Astrocyte of the cerebellum (primary cell): ENCODE measurements at regions not wholly inside any gene's neighbourhood (a gene's known extent, or its start where the extent isn't known, plus 50 kb on each side); places are given as distances from the start of the nearest gene placed in this dataset.

Experiments
- DNase-seq: peaks from one replicate; pipeline ENCODE4 v3.0.0-alpha.2; 2011; ENCODE audit warnings: low read depth
- H3K4me3 ChIP-seq: 2 replicates; pipeline ENCODE4 v1.5.1; 2011; ENCODE audit warnings: mild to moderate bottlenecking, low read depth, low read length, moderate library complexity
- in situ Hi-C: cut with HindIII; loops from 2 replicates; pipeline ENCODE4 v1.10.0; 2017; ENCODE audit warnings: low sequenced_read_pairs
- TF ChIP-seq, protein P1 (sequence below): IDR thresholded peaks from 2 replicates; pipeline ENCODE4 v1.5.1; 2012; ENCODE audit warnings: low read length, low read depth, moderate library complexity, mild to moderate bottlenecking; ENCODE audit errors: missing control alignments

DNA sequence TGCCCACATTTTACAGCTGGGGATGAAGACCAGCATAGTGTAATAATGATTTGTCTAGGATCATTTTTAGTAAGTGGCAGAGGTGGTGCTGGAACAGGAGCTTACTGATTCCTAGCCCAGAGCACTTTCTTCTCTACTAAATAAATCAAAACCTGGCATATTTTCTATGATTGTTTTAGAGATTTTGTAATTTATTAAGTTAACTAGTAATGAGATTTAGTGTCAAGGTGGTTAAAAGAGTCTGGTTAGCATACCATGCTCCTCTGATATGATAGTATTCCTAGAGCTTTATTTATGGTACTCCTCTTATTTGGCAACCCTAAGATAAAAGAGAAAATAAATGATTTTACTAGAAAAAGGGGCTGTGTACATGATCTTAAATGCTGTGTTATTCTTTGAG, 604.0 kb downstream of the ISL1 start:
- in situ Hi-C loops, result no loop called here
- H3K4me3 ChIP-seq, result no peak overlapping the region
- TF ChIP-seq, protein P1, sequence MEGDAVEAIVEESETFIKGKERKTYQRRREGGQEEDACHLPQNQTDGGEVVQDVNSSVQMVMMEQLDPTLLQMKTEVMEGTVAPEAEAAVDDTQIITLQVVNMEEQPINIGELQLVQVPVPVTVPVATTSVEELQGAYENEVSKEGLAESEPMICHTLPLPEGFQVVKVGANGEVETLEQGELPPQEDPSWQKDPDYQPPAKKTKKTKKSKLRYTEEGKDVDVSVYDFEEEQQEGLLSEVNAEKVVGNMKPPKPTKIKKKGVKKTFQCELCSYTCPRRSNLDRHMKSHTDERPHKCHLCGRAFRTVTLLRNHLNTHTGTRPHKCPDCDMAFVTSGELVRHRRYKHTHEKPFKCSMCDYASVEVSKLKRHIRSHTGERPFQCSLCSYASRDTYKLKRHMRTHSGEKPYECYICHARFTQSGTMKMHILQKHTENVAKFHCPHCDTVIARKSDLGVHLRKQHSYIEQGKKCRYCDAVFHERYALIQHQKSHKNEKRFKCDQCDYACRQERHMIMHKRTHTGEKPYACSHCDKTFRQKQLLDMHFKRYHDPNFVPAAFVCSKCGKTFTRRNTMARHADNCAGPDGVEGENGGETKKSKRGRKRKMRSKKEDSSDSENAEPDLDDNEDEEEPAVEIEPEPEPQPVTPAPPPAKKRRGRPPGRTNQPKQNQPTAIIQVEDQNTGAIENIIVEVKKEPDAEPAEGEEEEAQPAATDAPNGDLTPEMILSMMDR, result no peak
- DNase-seq, result no peak

DNA sequence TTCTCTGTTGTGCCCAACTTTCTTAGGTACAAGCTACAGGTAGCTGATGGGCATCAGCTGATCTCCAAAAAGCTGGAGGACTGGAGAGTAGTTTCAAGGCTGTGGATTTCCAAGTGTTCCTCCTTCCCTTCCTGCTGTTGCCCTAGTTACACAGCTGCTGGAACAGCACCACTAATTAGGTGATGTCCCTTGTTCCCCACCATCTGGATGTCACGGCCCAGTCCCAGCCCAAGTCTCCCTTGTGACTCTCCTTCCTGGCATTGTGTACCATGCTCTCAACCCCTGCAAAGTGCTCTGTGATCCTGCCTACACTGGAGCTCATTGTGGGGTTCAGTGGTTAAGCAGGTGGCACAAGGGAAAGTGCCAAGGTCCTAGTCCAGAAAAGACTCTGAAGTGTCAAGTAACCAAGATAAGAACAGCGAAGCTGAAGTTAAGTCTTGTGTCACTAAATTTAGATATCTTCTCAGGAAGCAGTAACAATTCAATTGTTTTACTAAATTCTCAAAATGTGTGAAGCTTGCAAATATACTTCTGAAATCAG, 604.5 kb downstream of the ISL1 start:
- in situ Hi-C loops, result no loop called here

DNA sequence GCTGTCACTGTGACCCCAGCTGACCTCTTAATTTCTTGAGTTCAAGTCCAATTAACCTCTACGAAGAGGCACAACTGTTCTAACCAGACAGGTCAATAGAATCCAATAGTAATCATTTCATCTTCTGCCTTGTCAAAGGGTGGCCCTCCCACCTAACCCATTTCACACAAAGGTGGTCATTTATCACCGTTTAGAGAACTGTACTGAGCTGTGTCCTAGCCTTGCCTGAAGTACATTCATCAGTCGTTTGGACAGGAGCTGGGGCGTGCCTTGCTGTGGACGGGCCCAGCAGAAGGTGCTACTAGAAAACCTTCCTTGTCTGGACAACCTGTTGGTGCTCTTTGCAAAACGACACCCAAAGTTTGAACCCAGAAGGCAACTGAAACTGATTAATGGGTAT, 605.4 kb downstream of the ISL1 start:
- no peak overlapping the region for H3K4me3 ChIP-seq
- in situ Hi-C loops, result no loop called here
- TF ChIP-seq, protein P1, result no peak
- no peak for DNase-seq

More for the DNA sequence above, 604.5 kb downstream of the ISL1 start:
- H3K4me3 ChIP-seq, result no peak overlapping the region
- no peak for DNase-seq
- TF ChIP-seq, protein P1, result no peak

DNA sequence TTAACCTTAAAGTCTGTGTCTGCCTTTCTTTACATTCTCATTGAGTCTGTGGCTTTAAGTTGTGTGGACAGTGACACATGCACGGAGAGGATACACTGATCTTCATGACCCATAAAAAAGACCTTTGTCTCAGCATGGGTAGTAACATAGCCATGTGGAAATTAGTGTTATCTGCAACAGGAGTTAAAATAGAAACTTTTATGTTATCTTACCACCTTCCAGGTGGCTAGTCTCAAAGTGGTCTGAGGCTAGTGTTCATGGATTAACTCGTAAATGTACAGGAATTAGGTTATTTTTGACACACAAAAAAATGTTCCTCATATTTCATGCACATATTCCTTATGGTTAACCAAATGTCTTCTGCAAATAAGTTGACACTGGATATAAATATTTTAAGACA, 607.0 kb downstream of the ISL1 start:
- in situ Hi-C loops, result no loop called here
- TF ChIP-seq, protein P1, result no peak
- H3K4me3 ChIP-seq, result no peak overlapping the region
- no peak for DNase-seq

DNA sequence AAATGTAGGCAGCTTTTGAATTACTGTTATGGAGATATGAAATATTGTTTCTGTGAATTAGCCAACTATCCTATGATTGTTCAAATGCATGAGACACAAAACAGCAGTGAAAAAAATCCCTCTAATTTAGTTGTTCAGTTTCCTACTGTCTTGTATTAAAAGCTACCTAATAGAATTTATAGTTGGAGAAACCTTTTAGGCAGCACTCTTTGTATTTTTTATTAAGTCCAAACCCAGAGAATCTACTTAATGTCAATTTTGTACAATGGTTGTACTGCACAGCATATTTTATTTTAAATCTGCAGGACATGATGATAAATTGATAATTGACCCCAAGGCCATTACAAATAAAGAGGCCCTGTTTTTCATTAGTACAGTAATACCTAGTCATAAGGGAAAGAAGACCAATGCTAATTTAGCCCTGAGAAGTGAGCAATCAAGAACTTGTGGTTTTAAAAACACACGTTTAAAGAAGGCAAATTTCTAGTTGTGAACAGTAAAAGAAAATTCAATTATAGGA, 607.5 kb downstream of the ISL1 start:
- no peak overlapping the region for H3K4me3 ChIP-seq
- in situ Hi-C loops, result no loop called here
- TF ChIP-seq, protein P1, result no peak
- DNase-seq, result no peak

DNA sequence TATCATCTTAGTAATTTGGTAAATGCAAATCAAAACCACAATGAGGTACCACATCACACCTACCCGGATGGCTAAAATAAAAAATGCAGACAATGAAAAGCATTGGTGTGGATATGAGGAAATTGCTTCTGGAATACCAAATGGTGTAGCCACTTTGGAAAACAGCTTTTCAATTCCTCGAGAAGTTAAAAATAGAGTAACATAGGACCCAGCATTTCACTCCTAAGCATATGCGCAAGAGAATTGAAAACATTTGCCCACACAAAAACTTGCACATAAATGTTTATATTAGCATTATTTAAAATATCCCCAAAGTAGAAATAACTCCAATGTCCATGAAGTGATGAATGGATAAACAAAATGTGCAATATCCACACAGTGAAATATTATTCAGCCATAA, 608.7 kb downstream of the ISL1 start:
- TF ChIP-seq, protein P1, result no peak
- no peak overlapping the region for H3K4me3 ChIP-seq
- DNase-seq, result no peak
- in situ Hi-C loops, result no loop called here

DNA sequence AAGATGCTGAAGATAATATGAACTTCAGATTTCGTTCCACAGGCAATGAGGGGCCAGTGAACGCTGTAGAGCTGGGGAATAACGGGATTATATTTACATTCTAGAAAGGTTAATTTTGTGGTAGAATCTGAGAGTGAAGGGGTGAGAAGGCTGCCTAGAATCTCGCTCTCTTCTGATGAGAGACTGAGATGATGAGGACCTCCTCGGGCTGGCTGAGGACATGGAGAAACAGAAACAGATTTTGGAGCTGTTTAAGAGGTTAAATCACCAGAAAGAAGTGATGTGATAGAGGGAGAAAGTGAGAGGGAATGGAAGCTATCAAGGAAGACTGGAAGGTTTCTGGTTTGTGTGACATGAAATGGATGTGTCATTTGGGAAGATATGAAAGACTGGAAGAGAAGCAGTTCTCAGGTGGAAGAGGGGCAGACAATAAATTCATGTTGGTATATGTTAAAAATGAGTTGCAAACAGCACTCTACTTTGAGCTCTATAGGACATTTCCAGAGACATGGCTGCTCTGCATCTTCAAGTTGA, 612.6 kb downstream of the ISL1 start:
- in situ Hi-C loops, result no loop called here
- DNase-seq, result no peak
- TF ChIP-seq, protein P1, result no peak
- H3K4me3 ChIP-seq, result no peak overlapping the region
